Sigmoid colon (tissue), 6 donors: ENCODE measurements at regions not wholly inside any gene's neighbourhood (a gene's known extent, or its start where the extent isn't known, plus 50 kb on each side); places are given as distances from the start of the nearest gene placed in this dataset.
A peak's percentile ranks its signal among the peaks of the same experiment; 100 is the strongest.

Experiments used
- DNase-seq: peaks from one replicate; pipeline ENCODE4 v3.0.0-alpha.2; 2019
- H3K27ac ChIP-seq, 4 donors: fragments of 200-600 bp; sonication (generic); one replicate each; pipeline ENCODE4 v1.5.1; 2016 to 2019; ENCODE audit warnings: mild to moderate bottlenecking in 1 of 4
- H3K27me3 ChIP-seq, 3 donors: fragments of 200-600 bp; sonication (generic); one replicate each; pipeline ENCODE4 v1.5.1; 2019; ENCODE audit warnings: mild to moderate bottlenecking in 1 of 3
- H3K36me3 ChIP-seq, 4 donors: fragments of 200-600 bp; sonication (generic); one replicate each; pipeline ENCODE4 v1.5.1; 2016 to 2019
- H3K4me1 ChIP-seq, 4 donors: fragments of 200-600 bp; sonication (generic); one replicate each; pipeline ENCODE4 v1.5.1; 2017 to 2019
- H3K4me3 ChIP-seq, 4 donors: fragments of 200-600 bp; sonication (generic); one replicate each; pipeline ENCODE4 v1.5.1; 2017 to 2019; ENCODE audit warnings: mild to moderate bottlenecking in 2 of 4, moderate library complexity in 1 of 4
- H3K9me3 ChIP-seq, 4 donors: fragments of 200-600 bp in 3 of 4; sonication (generic) in 3 of 4; one replicate each; pipeline versions ENCODE4 v1.5.1 to v1.6.1; 2013 to 2019
- EP300 ChIP-seq, 4 donors: sonication (generic); formaldehyde crosslinking; IDR thresholded peaks; one replicate each; pipeline ENCODE4 v1.6.1; 2017; ENCODE audit warnings: antibody characterized with exemption in 4 of 4
- POLR2A ChIP-seq, 2 donors: fragments of 450-650 bp; IDR thresholded peaks; one replicate each; pipeline ENCODE4 v1.6.1; 2016; ENCODE audit warnings: antibody characterized with exemption in 2 of 2, mild to moderate bottlenecking in 2 of 2, moderate library complexity in 2 of 2
- POLR2AphosphoS5 ChIP-seq, 4 donors: sonication (generic); formaldehyde crosslinking; IDR thresholded peaks; one replicate each; pipeline ENCODE4 v1.6.1; 2017; ENCODE audit warnings: antibody characterized with exemption in 4 of 4
- WGBS, 2 donors: extraction: QIAGEN DNeasy Blood & Tissue Kit; methylation state at CpG; one replicate each; pipeline ENCODE4 v1.1.7; 2013; 5-methylcytosine and 5-hydroxymethylcytosine counted together
- intact Hi-C: fragments of 100-400 bp; cut with DNase I; formaldehyde crosslinking; loops from one replicate; pipeline ENCODE4 v1.15.1; 2023
- TF ChIP-seq, protein P1 (sequence below), 4 experiments: fragments of 450-650 bp in 3 of 4; fragments of 200-600 bp in 1 of 4; IDR thresholded peaks; one replicate each; pipeline ENCODE4 v1.5.1; 2016 to 2019; ENCODE audit warnings: antibody characterized with exemption in 4 of 4, mild to moderate bottlenecking in 3 of 4, moderate library complexity in 2 of 4
- donor health status: healthy with polysubstance abuse.
- donor health status: healthy.

DNA sequence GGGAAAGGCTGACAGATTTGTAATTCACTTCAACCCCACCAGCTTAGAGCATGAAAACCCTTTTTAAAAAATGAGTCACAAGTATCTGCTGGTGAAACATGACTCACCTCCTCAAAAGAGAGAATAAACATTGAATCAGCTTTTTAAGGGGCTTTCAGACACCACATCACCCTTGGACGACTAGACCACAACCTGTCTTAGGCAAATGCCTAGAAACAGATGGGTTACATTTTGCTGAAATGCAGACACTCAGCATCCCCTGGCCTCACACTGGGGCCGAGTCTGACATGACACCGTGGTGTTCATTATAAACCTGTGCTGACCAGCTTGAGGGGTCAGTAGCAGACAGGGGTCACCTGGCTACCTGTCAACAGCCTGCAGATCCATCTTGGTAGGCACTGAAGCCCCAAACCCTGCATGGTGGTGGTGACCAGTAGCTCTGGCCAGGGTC, 175.3 kb upstream of the CST7 start:
- Histone ChIP-seq H3K27me3 (no peaks in the 10 kb centered on the region), H3K4me3 (no peak overlapping the region), H3K36me3 (no peaks in the 10 kb centered on the region), H3K4me1 (no peaks in the 10 kb centered on the region), H3K9me3 (peaks cover 0 to 4% (median 0%) of the 10 kb centered on the region in 4 donors), H3K27ac (no peak overlapping the region)
- TF ChIP-seq POLR2A (IDR thresholded peaks at IDR 0.05) = no peak
- no peak for TF ChIP-seq POLR2AphosphoS5 (IDR thresholded peaks at IDR 0.05)
- TF ChIP-seq, protein P1, sequence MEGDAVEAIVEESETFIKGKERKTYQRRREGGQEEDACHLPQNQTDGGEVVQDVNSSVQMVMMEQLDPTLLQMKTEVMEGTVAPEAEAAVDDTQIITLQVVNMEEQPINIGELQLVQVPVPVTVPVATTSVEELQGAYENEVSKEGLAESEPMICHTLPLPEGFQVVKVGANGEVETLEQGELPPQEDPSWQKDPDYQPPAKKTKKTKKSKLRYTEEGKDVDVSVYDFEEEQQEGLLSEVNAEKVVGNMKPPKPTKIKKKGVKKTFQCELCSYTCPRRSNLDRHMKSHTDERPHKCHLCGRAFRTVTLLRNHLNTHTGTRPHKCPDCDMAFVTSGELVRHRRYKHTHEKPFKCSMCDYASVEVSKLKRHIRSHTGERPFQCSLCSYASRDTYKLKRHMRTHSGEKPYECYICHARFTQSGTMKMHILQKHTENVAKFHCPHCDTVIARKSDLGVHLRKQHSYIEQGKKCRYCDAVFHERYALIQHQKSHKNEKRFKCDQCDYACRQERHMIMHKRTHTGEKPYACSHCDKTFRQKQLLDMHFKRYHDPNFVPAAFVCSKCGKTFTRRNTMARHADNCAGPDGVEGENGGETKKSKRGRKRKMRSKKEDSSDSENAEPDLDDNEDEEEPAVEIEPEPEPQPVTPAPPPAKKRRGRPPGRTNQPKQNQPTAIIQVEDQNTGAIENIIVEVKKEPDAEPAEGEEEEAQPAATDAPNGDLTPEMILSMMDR (IDR thresholded peaks at IDR 0.05) = no peak
- TF ChIP-seq EP300 (IDR thresholded peaks at IDR 0.05) = no peak
- DNase-seq = no peak
- intact Hi-C loops = no loop called here
- 49 to 62% methylated on average over 3 of the region's 3 CpGs for WGBS, 2 donors

DNA sequence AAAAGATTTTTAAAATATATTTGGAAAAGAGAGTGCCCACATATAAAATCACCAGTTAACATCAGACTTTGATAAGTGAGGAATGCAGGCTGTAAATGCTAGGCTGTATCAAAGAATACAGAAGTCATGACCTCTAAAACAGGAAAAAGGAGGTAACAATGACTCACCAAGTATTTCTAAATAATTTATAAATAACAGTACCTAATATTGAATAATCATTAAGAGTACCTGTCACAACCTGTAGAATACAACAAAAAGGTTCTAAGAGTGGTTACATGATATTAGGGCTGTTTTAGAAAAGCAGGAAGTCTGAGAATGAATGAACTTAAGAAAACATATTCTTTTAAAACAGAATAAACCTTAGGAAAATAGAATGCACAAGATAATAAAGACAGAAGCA, 173.1 kb upstream of the CST7 start:
- no peaks in the 10 kb centered on the region for H3K36me3 ChIP-seq
- H3K4me1 ChIP-seq = no peaks in the 10 kb centered on the region
- H3K4me3 ChIP-seq = no peak overlapping the region
- H3K27me3 ChIP-seq = no peaks in the 10 kb centered on the region
- H3K27ac ChIP-seq = no peak overlapping the region
- H3K9me3 ChIP-seq = peaks cover 0 to 4% (median 0%) of the 10 kb centered on the region in 4 donors
- no peak for TF ChIP-seq POLR2A (IDR thresholded peaks at IDR 0.05)
- TF ChIP-seq EP300 (IDR thresholded peaks at IDR 0.05) = no peak
- TF ChIP-seq, protein P1 (IDR thresholded peaks at IDR 0.05) = no peak
- no peak for TF ChIP-seq POLR2AphosphoS5 (IDR thresholded peaks at IDR 0.05)
- DNase-seq = no peak
- intact Hi-C loops = no loop called here

DNA sequence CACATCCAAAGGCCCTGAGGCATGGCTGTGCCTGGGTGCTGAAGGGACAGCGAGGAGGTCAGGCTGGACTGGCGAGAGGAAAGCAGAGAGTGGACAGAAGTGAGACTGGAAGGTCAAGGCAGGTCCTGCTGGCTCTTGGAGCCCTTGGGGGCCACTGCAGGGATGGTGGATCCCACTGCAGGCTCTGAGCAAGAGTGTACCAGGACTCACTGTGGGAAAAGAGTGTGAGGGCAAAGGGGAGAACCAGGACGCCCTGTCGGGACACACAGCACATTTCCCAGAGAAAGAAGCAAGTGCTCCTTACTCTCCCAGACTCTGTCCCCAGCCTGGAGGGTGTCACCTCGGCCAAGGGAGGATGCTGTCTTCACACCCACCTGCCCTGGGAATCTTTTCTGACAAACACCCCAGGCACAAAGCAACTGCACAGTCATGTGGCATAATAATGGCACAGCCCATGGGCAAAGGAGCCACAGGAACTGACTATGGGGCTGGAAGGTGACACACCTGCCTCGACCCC, 172.3 kb upstream of the CST7 start:
- no peak for TF ChIP-seq POLR2A (IDR thresholded peaks at IDR 0.05)
- TF ChIP-seq POLR2AphosphoS5 (IDR thresholded peaks at IDR 0.05) = no peak
- no peak for TF ChIP-seq EP300 (IDR thresholded peaks at IDR 0.05)
- TF ChIP-seq, protein P1 (IDR thresholded peaks at IDR 0.05) = no peak
- Histone ChIP-seq H3K27me3 (no peaks in the 10 kb centered on the region), H3K4me3 (no peak overlapping the region), H3K36me3 (no peaks in the 10 kb centered on the region), H3K4me1 (no peaks in the 10 kb centered on the region), H3K9me3 (peaks cover 0 to 4% (median 0%) of the 10 kb centered on the region in 4 donors), H3K27ac (no peak overlapping the region)
- peak; percentile 20 for DNase-seq
- intact Hi-C loops = no loop called here
- WGBS, 2 donors = 74 to 86% methylated on average over 6 of the region's 6 CpGs

DNA sequence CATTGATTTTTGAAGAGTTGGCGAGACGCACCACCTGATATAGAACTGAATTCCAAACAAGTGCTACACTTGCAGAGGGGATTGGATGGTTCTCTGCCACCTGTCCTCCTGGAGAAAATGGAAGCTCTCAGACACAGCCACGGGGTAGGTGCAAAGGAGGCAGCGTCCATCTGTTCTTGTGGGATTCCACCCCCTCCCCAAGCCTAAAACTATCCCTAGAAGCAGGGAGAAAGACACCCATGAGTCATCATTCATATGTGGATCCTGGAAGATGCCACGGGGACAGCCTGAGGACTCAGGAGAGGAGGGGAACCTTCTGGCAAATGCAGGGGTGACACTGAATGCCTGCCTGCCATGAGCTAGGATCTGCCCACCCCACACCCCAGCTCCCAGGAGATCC, 171.3 kb upstream of the CST7 start:
- intact Hi-C loops = no loop called here
- WGBS, 2 donors = 58 to 62% methylated on average over 5 of the region's 5 CpGs
- TF ChIP-seq POLR2A (IDR thresholded peaks at IDR 0.05) = no peak
- H3K27ac ChIP-seq = no peak overlapping the region
- peaks cover 0 to 4% (median 0%) of the 10 kb centered on the region in 4 donors for H3K9me3 ChIP-seq
- peaks cover 0 to 7% (median 0%) of the 10 kb centered on the region in 4 donors for H3K4me1 ChIP-seq
- peak; percentile 48 for DNase-seq
- H3K27me3 ChIP-seq = no peaks in the 10 kb centered on the region
- H3K4me3 ChIP-seq = no peak overlapping the region
- no peaks in the 10 kb centered on the region for H3K36me3 ChIP-seq

DNA sequence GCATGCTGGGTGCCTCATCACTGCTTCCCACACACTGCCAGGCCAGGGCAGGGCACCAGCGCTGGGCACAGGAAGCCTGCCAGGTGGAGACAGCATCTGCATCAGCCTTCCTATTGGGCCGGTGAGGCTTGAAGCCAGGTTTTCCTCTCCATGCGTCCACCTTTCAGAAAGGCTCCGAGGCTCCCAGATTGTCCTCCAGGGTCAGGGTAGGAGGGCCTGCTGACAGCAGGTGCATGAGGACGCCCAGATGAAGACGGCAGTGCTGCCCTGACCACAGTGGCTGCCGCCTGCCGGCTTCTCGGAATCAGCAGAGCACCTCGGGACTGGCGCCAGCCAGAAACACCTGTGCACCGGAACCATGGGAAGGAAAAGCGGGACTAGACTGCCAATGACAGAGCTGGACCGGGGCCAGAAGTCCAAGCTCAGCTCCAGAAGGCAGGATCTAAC, 170.5 kb upstream of the CST7 start:
- intact Hi-C loops = no loop called here
- Histone ChIP-seq H3K4me1 (peaks cover 0 to 8% (median 0%) of the 10 kb centered on the region in 4 donors), H3K27me3 (no peaks in the 10 kb centered on the region), H3K36me3 (no peaks in the 10 kb centered on the region), H3K9me3 (peaks cover 0 to 4% (median 0%) of the 10 kb centered on the region in 4 donors), H3K4me3 (no peak overlapping the region), H3K27ac (no peak overlapping the region)
- WGBS, 2 donors = 14 to 42% methylated on average over 14 of the region's 14 CpGs
- peak; percentile 61 for DNase-seq
- TF ChIP-seq EP300 (IDR thresholded peaks at IDR 0.05) (no peak), POLR2A (IDR thresholded peaks at IDR 0.05) (no peak), POLR2AphosphoS5 (IDR thresholded peaks at IDR 0.05) (no peak)
- TF ChIP-seq, protein P1 (IDR thresholded peaks at IDR 0.05) = no peak
